ENCODE measurements at regions not wholly inside any gene's neighbourhood (a gene's known extent, or its start where the extent isn't known, plus 50 kb on each side); places are given as distances from the start of the nearest gene placed in this dataset.
"Not testable (repeated sequence)": the region's sequence is repeated elsewhere in the genome, so short reads cannot be mapped to it uniquely, and the experiment has no call there.

DNA sequence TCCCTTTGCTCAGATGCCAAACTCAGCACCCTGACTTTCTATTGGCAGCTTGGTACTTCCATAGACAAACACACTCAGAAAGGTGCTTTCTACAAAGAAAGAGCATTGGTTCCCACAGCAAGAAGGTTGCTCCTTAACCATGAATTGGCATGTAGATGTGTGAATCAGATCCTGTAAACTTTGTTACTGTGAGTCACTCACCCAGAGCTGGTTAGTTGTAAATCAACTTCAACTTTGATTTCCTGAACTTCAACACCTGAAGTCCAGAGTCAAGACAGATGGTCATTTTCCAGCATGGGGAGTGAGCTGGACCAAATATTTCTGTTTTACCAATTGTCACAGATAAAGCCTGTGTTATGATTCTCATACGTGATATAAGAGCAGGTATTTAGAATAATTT, 797.2 kb downstream of the TNS3 start:
- DNase-seq: no peak

DNA sequence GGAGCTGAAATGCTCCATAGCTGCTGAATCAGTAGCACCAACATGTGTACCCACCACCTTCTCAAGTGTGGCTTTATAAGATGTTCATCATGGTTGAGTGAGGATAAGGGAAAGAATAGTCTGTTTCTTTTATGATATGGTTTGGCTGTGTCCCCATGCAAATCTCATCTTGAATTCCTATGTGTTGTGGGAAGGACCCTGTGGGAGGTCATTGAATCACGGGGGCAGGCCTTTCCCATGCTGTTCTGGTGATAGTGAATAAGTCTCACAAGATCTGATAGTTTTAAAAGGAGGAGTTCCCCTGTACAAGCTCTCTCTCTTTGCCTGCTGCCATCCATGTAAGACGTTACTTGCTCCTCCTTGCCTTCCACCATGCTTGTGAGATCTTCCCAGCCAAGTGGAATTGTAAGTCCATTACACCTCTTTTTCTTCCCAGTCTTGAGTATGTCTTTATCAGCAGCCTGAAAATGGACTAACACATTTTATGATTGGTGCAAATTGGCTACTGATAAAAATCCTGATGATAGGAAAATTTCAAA, 799.9 kb downstream of the TNS3 start:
- no peak for DNase-seq

DNA sequence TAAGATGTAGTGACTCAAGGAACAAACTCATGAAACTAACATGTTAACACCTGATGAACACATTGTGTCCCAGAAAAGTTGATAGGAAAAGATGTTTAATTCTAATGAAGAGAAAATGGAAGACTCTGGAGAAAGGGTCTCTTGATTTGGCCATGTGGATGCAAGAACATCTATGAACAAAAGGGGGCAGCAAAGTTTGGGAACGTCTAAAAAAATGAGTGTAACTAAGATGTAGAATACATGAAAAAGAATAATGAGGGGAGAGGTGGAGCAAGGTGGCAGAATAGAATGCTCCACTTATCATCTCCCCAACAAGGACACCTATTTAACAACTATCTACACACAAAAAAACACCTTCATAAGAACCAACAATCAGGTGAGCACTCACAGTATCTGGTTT, 805.1 kb downstream of the TNS3 start:
- DNase-seq: no peak

DNA sequence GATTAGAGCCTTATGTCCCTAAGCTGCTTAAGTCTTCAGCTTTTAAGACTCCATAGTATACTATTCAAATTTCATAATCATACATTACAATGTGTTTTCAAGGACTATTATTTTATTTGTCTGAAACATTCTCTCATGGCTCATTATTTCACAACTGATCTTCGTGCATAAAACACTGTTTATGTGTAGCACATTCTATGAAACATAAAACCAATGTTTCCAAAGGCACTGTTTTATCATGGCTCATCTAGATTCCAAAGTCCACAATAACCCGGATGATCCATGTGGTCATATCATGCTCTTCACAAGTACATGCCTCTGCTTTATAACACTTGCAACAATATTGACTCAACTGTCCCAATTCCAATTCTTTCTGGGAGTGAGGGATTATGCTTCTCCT, 806.1 kb downstream of the TNS3 start:
- DNase-seq: no peak

DNA sequence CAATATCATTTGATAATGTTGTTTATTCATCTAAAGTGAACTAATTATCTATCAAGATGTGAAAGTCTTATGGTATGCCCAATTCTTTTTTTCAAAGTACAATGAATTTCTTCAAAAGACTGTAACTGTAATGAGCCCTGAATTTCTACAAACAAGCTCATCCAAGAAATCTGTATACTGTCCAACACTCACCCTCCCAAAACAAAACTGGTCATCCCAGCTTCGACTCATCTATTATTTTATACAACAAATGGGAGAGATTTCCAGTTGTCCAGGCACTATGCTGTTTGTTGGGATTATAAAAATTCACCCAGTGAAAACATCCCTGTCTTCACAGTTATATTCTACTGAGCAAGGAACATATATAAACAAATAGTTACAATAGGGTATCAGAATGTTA, 806.9 kb downstream of the TNS3 start:
- no peak for DNase-seq

DNA sequence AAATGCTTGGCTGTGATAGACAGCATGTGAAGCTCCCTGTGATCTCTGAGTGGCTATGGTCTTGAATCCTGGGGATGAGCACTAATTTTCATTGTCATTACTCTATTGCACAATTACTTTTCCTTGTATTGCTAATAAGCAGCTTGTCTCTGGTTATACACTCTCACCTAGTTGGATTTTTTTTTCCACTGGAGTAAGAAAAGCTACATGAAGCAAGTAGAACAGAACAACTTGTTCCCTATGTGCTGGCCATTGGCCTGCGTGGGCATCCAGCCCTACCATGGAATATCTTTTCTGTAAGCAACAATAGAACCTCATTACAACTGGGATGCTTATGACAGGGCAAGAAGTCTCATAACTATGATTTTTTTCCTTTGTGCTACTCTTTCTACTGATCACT, 807.4 kb downstream of the TNS3 start:
- no peak for DNase-seq

DNA sequence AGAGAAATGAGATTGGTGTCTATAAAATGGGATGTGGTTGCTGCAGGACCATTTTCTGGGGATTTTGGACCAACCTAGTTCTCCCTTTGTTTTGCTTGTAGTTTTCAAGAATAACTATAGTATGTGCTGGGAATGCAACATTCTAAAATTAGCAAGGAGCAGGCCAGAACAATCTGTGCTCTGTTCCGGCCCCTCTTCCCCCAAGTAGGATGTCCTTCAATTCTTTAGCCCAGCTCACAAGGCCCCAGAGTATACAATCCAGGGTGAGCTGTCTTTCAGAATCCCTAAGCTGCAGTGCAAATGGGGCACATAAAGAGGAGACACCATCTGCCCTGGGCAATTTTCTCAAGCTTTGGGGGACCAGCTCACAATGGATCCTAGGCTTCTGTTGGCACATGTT, 809.1 kb downstream of the TNS3 start:
- no peak for DNase-seq

DNA sequence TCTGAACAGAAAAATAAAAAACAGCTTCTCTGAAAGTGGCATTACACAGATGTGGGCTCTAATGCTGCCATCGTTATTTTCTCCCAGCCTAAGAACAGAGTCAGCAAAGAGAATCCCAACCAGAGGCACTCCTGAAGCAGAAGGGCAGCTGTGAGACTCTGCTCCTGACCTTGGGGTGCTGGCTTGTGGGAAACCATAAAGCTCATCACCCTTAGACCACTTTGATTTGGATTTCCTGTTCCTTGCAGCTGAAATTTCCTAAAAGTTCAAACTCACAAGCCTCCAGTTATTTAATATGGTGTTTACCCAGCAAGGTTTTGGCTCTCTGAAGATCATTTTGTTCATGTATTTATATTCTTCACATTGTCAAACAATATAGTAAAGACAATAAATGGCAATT, 814.8 kb downstream of the TNS3 start:
- DNase-seq: no peak

DNA sequence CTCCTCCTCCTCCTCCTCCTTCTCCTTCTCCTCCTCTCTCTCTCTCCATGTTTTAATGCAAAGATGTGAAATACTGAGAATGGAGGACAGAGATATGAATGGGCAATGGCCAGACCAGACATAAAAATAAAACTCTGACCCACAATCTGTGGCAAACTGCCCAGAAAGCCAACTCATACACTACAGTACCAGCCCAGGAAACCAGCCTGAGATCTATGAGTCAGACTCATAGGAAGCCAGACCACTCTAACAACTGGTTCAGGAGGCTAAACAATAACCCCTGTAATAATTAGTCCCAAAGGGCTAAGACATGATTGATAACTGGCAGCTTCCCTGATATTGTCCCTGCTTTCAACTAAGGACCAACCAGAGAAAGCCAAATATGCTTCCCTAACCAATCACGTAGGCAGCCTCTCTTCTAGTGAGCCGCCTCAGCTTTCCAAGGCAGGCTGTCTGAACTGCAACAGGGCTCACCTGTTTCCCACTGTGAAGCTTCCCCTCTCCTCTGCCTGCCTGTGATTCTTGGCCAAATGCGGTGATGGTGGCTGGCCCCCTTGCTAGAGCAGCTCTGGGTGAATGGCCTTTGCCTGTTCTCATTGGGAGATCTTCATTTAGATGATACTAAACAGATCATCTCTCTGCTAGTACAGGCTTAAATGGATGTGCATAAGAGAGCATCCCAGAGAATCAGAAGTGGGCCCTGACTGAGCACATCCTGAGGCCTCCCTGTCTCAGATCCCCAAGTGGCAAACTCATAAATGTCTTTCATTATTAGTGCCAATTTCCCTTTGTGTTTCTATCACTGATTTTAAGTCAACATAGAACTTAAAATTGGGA, 817.6 kb downstream of the TNS3 start:
- no peak for DNase-seq

DNA sequence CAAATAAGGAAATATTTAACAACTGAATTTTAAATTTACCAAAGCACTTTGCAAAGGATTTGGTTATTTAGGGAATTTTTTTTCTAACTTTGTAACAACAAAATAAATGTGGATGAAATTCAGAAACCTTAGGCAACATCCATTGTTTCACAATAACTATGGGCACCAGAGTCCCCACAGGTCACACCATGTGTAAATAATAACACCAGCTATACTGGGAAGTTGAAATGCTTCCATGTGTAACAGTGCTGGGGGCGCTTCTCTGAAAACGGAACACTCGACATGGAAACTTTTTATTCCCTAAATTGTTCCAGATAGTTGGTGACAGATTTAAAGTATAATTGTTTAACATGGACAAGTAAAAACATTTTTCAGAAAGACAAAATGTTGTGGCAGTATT, 818.6 kb downstream of the TNS3 start:
- no peak for DNase-seq

DNA sequence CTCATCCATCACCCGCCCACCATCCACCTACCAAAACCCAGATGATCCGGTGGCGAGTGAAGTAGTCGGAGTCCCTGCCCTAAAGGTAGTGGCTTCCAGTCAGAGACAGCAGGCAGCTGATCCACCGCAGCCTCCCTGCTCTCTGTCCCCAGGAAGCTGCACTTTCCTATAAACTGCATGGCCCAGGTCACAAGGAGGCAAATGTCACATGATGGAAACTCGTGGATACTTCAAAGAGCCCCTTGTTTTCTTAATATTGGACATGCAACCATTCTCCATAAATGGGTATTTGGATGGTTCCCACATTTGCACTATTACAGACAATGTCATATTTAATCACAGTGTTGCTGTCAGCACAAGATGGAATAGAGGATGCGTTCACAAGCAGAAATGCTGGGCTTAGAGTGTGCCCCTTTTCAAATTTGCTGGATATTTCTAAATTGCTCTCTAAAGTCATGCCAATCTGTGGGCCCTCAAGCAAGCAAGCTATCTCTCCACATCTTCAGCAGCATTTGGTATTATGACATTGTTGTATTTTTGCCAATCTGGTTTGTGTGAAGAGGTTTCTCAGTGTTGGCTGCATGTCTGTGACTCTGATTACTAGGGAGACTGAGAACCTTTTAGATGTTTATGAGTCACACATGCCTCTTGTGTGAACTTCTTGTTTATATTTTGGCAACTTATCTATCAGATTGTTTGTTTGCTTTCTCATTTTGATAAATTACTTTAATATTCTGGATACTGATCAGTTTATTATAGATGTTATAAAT, 822.0 kb downstream of the TNS3 start:
- DNase-seq: no peak

DNA sequence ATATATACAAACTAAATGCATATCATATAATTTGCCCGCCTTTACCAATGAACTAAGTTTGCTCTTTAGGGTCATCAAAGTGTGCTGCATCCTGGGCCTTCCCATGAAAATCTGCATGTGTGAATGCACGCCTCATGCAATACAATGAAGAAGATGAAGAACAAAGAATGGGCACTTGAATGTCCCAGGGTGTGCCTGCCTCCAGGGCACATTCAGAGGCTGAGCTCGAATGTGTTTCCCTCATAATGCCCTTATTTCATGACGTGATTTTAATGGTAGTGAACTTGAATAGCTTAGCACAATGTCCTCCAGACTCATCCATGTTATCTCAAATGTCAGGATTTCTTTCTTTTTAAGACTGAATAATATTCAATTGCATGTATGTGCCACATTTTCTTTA, 824.9 kb downstream of the TNS3 start:
- DNase-seq: no peak

DNA sequence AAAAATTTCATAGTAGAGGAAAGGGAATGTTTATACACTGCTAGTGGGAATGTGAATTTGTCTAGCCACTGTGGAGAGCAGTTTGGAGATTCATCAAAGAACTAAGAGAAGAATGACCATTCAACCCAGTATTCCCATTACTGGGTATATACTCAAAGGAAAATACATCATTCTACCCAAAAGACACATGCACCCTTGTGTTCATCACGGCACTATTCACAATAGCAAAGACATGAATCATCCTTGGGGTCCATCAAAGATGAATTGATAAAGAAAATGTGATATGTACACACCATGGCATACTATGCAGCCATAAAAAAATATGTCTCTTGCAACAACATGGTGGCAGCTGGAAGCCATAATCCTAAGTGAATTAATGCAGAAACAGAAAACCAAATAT, 825.7 kb downstream of the TNS3 start:
- DNase-seq: no peak

DNA sequence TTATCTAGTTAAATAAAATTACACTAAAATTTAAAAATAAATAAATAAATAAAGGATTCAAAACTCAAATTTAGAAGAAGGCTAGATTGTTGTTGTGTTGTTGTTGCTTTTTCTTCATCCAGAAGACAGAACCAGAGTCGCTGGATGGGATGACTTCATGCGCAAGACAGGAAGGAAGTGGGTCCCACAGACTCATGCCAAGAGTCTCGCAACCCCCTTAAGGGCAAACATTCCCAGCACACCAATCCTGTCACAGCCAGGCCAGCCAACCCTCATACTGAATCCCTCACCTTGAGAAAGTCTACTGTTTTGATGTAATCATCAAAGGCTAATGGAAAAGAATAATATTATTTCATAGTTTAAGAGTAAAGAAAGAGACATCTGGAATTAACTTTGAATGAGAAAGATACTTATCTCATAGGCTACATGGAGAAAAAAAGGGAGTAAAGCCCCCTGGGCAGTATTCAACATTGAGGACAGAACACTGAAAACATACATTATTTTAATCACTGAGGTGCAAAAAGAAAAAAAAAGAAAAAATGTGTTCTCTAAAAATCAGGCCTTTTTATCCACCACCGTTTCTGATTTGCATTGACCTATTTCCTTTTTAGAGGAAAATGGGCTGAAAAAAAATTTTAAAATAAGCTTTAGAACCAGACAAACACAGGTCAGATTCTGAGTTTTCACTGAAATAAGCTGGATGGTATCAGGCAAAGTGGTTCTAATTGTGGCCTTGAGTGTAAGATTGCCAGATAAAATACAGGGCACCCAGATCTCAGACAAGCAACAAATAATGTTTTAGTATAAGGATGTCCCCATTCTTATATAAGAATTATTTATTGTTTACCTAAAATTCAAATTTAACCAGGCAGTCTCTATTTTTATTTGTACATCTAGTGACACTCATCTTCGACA, 826.5 kb downstream of the TNS3 start:
- DNase-seq: no peak

DNA sequence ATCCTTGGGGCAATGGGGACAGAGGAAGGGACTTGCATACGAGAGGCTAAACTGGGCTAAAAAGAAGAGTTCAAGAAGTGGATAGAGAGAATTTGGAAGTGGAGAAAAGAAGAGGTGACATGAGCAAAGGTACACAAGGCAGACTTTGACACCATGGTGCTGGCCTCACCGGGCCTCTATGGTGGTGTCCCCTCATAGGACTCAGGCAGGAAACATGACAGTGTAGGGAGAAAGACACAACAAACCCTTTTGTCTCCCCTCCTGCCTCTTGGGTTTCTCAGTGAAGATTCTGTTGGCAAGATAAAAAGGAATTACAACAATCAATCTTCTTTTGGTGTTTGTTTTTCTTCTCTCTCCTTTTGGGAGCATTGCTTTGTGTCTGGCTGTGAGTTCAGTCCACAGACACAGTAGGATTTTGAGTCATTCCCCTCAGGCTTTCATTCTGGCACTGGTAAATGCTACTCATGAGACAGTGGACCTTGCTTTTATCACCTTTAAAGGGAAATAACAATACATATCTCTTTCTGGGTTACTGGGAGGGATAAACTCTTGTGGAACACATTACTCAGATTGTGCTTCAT, 827.7 kb downstream of the TNS3 start:
- no peak for DNase-seq

DNA sequence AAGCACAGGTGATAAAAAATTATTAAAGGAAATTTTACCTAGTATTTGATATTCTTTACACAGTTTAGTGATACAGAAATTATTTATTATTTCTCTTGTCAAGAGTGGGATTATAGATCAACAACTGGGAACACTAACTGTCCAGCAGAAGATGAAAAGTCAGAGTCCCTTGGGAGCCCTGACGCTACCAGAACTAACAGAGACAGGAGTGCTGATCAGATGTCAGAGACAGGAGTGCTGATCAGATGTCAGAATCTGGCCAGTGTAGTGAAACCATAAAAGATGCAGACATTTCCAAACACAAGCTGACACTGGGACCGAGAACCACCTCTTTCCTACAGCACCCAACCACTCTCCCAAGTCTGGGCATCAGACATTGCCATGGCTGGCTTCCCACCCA, 828.2 kb downstream of the TNS3 start:
- DNase-seq: no peak

DNA sequence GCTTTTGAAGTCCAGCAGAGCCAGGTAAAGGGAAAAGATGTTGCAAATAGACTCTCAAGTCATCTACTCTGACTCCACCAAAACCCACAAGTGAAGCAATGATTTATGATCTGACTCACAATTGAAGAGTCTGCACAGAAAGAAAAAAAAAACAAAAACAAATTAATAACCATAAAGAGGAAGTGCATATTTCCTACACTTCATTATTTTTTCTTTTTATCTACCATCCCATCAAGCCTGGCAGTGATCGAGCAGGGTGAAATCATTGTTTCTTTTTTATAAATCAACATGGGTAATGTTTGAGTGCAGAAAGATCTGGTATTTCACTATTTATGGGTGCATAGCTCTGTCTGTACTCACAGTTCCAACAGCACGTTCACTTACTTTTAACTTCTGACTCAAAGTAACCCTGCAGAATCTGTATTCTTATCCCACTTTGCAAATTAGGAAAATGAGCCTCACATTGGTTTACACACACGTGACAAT, 829.0 kb downstream of the TNS3 start:
- no peak for DNase-seq

DNA sequence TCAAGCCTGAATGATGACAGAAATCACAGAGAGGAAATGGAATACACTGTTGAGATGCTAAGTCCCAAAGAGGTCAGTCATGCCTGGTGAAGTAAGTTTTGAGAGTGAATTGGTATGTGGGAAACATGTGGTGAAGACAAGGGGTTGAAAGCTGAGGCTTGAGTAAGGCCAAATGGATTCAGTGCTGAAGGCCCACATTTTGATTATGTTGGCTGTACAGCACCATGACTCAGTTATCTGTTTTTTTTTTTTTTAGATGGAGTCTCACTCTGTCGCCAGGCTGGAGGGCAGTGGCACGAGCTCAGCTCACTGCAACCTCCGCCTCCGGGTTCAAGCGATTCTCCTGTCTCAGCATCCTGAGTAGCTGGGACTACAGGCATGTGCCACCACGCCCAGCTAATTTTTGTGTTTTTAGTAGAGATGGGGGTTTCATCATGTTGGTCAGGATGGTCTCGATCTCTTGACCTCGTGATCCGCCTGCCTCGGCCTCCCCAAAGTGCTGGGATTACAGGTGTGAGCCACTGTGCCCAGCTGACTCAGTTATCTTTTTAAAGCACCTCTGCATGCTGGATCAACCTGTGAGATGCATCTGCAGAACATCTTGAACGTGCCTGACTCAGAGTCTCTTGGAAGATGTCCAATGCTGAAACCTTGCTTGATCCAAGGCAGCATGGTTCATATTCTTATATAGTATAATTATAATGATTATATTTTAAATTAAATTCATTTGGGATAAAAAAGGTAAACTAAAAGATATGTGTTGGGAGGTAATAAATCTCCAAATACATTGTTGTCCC, 829.8 kb downstream of the TNS3 start:
- DNase-seq: not testable (repeated sequence)

DNA sequence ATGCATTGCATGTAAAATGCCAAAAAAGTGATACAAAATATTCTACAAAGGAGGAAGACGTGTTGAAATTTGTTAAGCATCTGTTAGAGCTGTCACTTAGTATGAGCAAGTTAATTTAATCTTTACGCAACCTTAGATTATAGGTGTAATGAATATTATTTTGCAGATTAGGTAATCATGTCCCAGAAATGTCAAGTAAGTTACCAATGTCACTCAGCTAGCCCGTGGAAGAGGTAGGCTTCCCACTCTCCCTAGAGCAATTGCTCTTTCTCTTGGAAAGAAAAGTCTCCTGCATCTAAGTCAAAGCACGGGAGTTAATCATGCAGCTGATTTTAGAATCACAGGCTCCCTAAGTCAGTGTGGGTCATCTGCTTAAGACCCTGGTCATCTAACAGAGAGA, 830.4 kb upstream of the IGFBP3 start:
- no peak for DNase-seq

DNA sequence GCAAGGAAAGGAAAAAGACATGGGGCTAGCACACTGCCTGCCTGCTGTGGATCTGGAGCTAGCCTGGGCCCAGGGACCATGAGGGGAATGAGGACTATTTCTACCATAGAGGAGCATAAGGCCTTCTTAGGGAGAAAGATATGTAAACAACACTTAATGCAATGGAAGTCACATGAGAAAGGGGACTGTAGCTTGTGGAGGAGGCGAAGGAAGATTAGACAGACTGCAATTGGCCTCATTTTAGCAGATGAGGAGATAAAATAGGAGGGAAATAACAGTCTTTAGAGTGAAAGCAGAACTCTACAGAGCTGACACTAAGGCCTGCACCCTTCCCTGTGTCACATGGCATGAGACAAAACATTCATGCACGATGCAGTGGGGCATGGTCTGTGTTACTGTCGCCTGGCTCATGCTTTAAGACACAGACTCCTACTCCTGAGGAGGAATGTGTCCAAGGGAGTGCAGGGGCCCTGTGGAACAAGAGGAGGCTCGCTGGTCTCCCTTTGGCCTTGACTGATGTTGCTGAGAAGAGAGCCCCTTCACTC, 829.3 kb upstream of the IGFBP3 start:
- no peak for DNase-seq

DNA sequence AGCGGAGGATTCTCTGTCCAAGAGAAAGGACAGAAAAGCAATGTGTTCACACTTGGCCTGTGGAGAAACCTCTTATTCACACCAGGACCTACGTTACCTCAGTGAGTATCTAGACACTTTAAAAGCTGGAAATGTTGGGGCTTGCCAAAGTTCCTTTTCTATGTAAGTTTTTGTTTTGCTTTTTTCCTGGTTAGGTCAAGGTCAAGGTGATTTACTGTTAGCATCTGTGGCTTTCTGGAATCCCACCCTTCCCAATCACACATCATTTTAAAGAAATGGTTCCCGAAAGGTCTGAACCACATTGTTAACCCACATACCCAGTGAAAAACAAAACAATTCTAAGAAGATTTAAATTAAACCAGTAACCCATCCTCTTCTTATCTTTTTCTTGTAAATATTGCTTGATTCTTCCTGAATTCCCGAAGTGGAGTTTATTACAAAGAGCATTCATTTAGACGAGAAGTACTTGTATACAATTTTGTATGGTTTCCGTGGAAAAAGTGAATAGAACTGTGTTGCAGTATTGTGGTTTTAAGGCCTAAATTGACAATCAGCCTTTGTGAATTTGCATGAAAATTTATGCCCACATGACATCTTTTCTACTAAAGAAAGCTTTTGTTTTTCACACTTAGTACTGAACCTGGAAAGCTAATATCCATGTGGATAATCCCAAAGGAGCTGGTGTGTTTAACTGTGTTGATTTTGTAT, 827.0 kb upstream of the IGFBP3 start:
- DNase-seq: no peak

Measured in CD4-positive, alpha-beta T cell treated with Interferon alpha-2 for 1 hour (primary cell).